ENCODE measurements at regions not wholly inside any gene's neighbourhood (a gene's known extent, or its start where the extent isn't known, plus 50 kb on each side); places are given as distances from the start of the nearest gene placed in this dataset.

GRCh38 chr11:97685695-97686094, 1295.9 kb downstream of the JRKL start:
- no peak overlapping the region for H2BK120ac ChIP-seq (ENCODE audit: low read depth, low read length)
- dilution Hi-C loops (cut with HindIII; ENCODE audit: low sequenced_read_pairs, unreplicated experiment) (no loop called here), intact Hi-C loops (cut with micrococcal nuclease) (no loop called here), in situ Hi-C loops (cut with MboI; ENCODE audit: low sequenced_read_pairs) (no loop called here)
- H4K91ac ChIP-seq (ENCODE audit: insufficient read depth, low read depth, low read length): no peak overlapping the region
- H2BK5ac ChIP-seq (ENCODE audit: low read depth, low read length, poor library complexity, severe bottlenecking): no peak overlapping the region
- H3K9ac ChIP-seq (ENCODE audit: low read depth, low read length): no peak overlapping the region
- H3K27me3 ChIP-seq (ENCODE audit: control insufficient read depth, insufficient read depth, low read length): no peaks in the 10 kb centered on the region
- H3K79me1 ChIP-seq (ENCODE audit: low read depth in 1 of 2, low read length in 2 of 2): no peaks in the 10 kb centered on the region
- ATAC-seq (ENCODE audit: low read depth): no peak
- no CpG with 5 or more reads among the region's 2 CpGs for WGBS, 2 experiments (ENCODE audit: extremely low coverage in 2 of 2, insufficient read length in 1 of 2)
- no peak overlapping the region for H3K27ac ChIP-seq (ENCODE audit: insufficient read depth, low read length)
- no peak overlapping the region for H3K4ac ChIP-seq (ENCODE audit: low read depth, low read length)
- no peak overlapping the region for H3K56ac ChIP-seq (ENCODE audit: extremely low read depth, insufficient read depth, low read length)
- DNase-seq: no peak
- no peak overlapping the region for H2BK20ac ChIP-seq (ENCODE audit: low read depth, low read length)
- no peak overlapping the region for H2AK9ac ChIP-seq (replicated peaks; ENCODE audit: low read depth, low read length, poor library complexity)
- TF ChIP-seq MXI1 (IDR thresholded peaks at IDR 0.05; ENCODE audit: borderline replicate concordance, low read depth, low read length): no peak
- no peak for TF ChIP-seq BHLHE40 (IDR thresholded peaks at IDR 0.05; ENCODE audit: low read depth, low read length)
- TF ChIP-seq RFX5 (IDR thresholded peaks at IDR 0.05; ENCODE audit: low read depth, low read length): no peak
- no peak for TF ChIP-seq SMC3 (IDR thresholded peaks at IDR 0.05; ENCODE audit: low read depth, low read length)
- TF ChIP-seq FOS (IDR thresholded peaks at IDR 0.05; ENCODE audit: low read depth, low read length): no peak
- TF ChIP-seq CEBPB (IDR thresholded peaks at IDR 0.05; ENCODE audit: low read depth, low read length): no peak
- TF ChIP-seq MAZ (IDR thresholded peaks at IDR 0.05; ENCODE audit: borderline replicate concordance, low read depth, low read length): no peak
- TF ChIP-seq, protein P1, sequence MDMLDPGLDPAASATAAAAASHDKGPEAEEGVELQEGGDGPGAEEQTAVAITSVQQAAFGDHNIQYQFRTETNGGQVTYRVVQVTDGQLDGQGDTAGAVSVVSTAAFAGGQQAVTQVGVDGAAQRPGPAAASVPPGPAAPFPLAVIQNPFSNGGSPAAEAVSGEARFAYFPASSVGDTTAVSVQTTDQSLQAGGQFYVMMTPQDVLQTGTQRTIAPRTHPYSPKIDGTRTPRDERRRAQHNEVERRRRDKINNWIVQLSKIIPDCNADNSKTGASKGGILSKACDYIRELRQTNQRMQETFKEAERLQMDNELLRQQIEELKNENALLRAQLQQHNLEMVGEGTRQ (IDR thresholded peaks at IDR 0.05; ENCODE audit: low read depth, low read length): no peak
- no peak for TF ChIP-seq RCOR1 (IDR thresholded peaks at IDR 0.05; ENCODE audit: insufficient replicate concordance, low read length)
- TF ChIP-seq NFE2L2 (IDR thresholded peaks at IDR 0.05; ENCODE audit: low read depth, low read length): no peak
- TF ChIP-seq MAFK (IDR thresholded peaks at IDR 0.05; ENCODE audit: low read depth, low read length): no peak
- TF ChIP-seq ELK1 (IDR thresholded peaks at IDR 0.05; ENCODE audit: borderline replicate concordance, low read depth, low read length): no peak
- no peak for TF ChIP-seq RAD21 (IDR thresholded peaks at IDR 0.05; ENCODE audit: low read length)
- no peak for TF ChIP-seq POLR2A (IDR thresholded peaks at IDR 0.05; ENCODE audit: low read depth, low read length)
- ChIA-PET POLR2A (ENCODE audit: unreplicated experiment) (no interaction called here), CTCF (no interaction called here)
- no peak overlapping the region for H3K23ac ChIP-seq (ENCODE audit: low read depth, low read length)
- H3K9me1 ChIP-seq (ENCODE audit: insufficient read depth, low read length): no peaks in the 10 kb centered on the region
- no peak overlapping the region for H3K4me2 ChIP-seq (ENCODE audit: low read depth, low read length)
- H2BK15ac ChIP-seq (ENCODE audit: low read depth, low read length): no peak overlapping the region
- no peak overlapping the region for H4K8ac ChIP-seq (ENCODE audit: low read depth in 2 of 2, low read length in 2 of 2)
- H3K9me3 ChIP-seq (ENCODE audit: control insufficient read depth, insufficient read depth, low read length): peaks cover 11% of the 10 kb centered on the region; the same call in 1 of the 2 replicates
- H2AK5ac ChIP-seq (ENCODE audit: low read depth, low read length): no peak overlapping the region
- no peaks in the 10 kb centered on the region for H3K4me1 ChIP-seq (ENCODE audit: control insufficient read depth, insufficient read depth, low read length)
- H3K14ac ChIP-seq (replicated peaks; ENCODE audit: low read depth, low read length): no peak overlapping the region
- H3K36me3 ChIP-seq (ENCODE audit: control insufficient read depth, insufficient read depth, low read length): no peaks in the 10 kb centered on the region
- no TSS peak for BruUV-seq (replicated peaks)
- H2AFZ ChIP-seq (replicated peaks; ENCODE audit: low read length, poor library complexity): no peak overlapping the region
- H3K18ac ChIP-seq (ENCODE audit: low read depth, low read length): no peak overlapping the region
- H3K4me3 ChIP-seq (ENCODE audit: insufficient read depth, low read depth, low read length): no peak overlapping the region
- H4K5ac ChIP-seq (ENCODE audit: low read depth, low read length): no peak overlapping the region
- H4K20me1 ChIP-seq (ENCODE audit: insufficient read depth, low read length): no peaks in the 10 kb centered on the region

Measured in IMR-90 (cell line).